ENCODE measurements at regions not wholly inside any gene's neighbourhood (a gene's known extent, or its start where the extent isn't known, plus 50 kb on each side); places are given as distances from the start of the nearest gene placed in this dataset.

DNA sequence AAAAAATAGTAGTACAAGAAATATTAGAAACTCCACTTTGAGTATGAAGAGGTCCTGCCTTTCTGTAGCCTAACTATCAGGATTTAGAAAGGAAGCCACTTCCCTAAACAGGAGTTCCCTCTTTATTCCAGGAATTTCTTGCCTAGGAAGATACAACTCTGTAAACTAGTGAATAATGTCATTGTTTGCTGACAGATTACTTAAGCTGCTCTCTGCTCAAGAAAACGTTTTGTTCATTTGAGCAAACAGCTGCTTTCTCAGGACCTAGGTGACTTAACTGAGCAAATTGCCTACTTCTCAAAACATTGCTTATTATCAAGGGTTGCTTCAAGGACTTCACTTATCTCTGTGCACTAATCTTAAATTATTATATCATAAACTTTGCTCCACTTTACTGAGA, 1419.4 kb upstream of the SLC10A2 start:
- Histone ChIP-seq H3K27me3 (no peaks in the 10 kb centered on the region), H3K4me3 (no peak overlapping the region), H3K36me3 (no peaks in the 10 kb centered on the region), H3K27ac (no peak overlapping the region), H3K4me1 (no peaks in the 10 kb centered on the region), H3K9me3 (no peaks in the 10 kb centered on the region)
- intact Hi-C loops (cut with DNase I; ENCODE audit: low total_unique reads) = no loop called here
- no peak for DNase-seq (ENCODE audit: low spot score in 2 of 2)
- no peak for TF ChIP-seq POLR2A (IDR thresholded peaks at IDR 0.05)
- TF ChIP-seq POLR2AphosphoS5 (IDR thresholded peaks at IDR 0.05) = no peak
- no peak for TF ChIP-seq CTCF (IDR thresholded peaks at IDR 0.05)

DNA sequence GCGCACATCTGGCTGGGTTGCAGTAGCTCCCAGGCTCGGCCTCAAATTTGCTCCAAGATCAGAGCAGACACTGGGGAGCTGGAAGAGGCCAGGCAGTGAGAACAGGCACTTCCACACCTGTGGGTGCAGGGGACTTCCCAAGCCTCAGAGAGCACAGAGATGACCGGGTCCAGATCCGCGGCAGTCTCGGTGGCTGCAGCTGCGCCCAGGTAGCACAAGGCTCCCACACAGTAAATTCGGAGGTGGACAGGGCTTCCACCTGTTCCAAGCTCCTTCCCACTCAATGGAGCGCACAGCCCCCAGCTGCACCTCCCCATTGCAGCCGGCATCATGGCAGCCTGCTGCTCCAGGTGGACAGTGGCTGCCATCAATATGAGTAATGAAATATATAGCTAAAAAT, 1417.4 kb upstream of the SLC10A2 start:
- TF ChIP-seq POLR2AphosphoS5 (IDR thresholded peaks at IDR 0.05) (no peak), POLR2A (IDR thresholded peaks at IDR 0.05) (no peak), CTCF (IDR thresholded peaks at IDR 0.05) (no peak)
- no peak for DNase-seq (ENCODE audit: low spot score in 2 of 2)
- Histone ChIP-seq H3K9me3 (peaks cover 0 to 5% of the 10 kb centered on the region in 2 donors), H3K4me1 (no peaks in the 10 kb centered on the region), H3K36me3 (no peaks in the 10 kb centered on the region), H3K4me3 (no peak overlapping the region), H3K27ac (no peak overlapping the region), H3K27me3 (no peaks in the 10 kb centered on the region)
- intact Hi-C loops (cut with DNase I; ENCODE audit: low total_unique reads) = no loop called here

DNA sequence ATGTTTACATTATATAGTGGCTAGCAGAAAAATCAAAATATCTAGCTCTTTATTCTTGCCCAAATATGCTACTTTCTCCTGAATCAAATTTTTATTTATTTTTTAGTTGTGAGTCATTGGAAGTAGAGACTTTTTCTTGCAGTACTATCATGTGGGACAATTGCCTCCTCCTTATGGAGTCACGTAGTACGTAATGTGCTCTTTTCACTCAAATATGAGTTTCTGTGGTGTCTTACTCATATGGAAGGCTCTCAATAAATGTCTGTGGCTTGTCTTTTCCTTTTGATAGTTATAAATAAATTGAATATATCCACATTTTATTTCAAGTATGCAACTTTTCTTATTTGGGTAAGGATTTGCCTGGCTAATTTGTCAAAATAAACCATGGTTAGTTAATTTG, 1411.0 kb upstream of the SLC10A2 start:
- H3K27me3 ChIP-seq = no peaks in the 10 kb centered on the region
- no peak for DNase-seq (ENCODE audit: low spot score in 2 of 2)
- intact Hi-C loops (cut with DNase I; ENCODE audit: low total_unique reads) = no loop called here
- no peak for TF ChIP-seq POLR2AphosphoS5 (IDR thresholded peaks at IDR 0.05)
- H3K27ac ChIP-seq = no peak overlapping the region
- no peaks in the 10 kb centered on the region for H3K36me3 ChIP-seq
- H3K9me3 ChIP-seq = peaks cover 0 to 5% of the 10 kb centered on the region in 2 donors
- H3K4me1 ChIP-seq = no peaks in the 10 kb centered on the region
- H3K4me3 ChIP-seq = no peak overlapping the region

DNA sequence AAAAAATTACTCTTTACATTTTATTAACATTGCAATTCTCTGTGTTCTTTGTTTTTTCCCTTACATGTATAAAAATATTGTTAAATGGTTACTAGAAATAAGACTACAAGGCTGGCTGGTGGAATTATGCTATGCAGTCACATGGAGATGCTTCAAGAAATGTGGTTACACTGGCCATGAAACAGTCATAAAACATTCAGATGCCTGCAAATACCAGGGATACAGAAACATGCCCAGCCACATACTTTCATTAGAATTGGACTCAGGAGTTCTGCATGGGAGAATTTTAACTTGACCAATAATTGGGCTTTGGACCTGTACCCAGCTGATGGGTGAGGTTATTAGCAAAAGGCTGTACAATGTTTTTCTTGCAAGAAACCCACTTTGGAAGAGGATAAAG, 1407.7 kb upstream of the SLC10A2 start:
- Histone ChIP-seq H3K9me3 (peaks cover 0 to 2% of the 10 kb centered on the region in 2 donors), H3K4me1 (no peaks in the 10 kb centered on the region), H3K36me3 (no peaks in the 10 kb centered on the region), H3K27ac (no peak overlapping the region), H3K4me3 (no peak overlapping the region), H3K27me3 (no peaks in the 10 kb centered on the region)
- DNase-seq (ENCODE audit: low spot score in 2 of 2) = no peak
- TF ChIP-seq POLR2A (IDR thresholded peaks at IDR 0.05) = no peak
- TF ChIP-seq CTCF (IDR thresholded peaks at IDR 0.05) = no peak
- TF ChIP-seq POLR2AphosphoS5 (IDR thresholded peaks at IDR 0.05) = no peak
- intact Hi-C loops (cut with DNase I; ENCODE audit: low total_unique reads) = no loop called here

DNA sequence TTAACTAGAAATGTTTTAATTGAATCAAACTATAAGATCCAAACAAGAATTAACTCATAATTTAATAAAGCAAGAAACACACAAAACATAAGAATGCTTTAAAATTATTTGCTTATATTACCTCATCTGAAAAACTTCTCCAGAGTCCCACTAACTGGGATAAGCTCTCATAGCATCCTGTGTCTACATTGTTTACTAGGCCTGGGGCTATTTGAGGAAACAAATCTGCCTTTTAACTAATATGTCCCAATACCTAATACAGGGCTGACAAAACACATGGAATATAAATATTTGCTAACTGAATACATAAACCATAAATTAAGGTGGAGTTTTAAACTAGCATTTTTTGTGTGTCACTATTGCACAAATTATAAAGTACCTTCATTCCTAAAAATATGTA, 1399.8 kb upstream of the SLC10A2 start:
- Histone ChIP-seq H3K36me3 (no peaks in the 10 kb centered on the region), H3K27me3 (no peaks in the 10 kb centered on the region), H3K4me1 (no peaks in the 10 kb centered on the region), H3K27ac (no peak overlapping the region), H3K9me3 (no peaks in the 10 kb centered on the region), H3K4me3 (no peak overlapping the region)
- TF ChIP-seq POLR2AphosphoS5 (IDR thresholded peaks at IDR 0.05) (no peak), POLR2A (IDR thresholded peaks at IDR 0.05) (no peak), CTCF (IDR thresholded peaks at IDR 0.05) (no peak)
- DNase-seq (ENCODE audit: low spot score in 2 of 2) = no peak
- intact Hi-C loops (cut with DNase I; ENCODE audit: low total_unique reads) = no loop called here

GRCh38 chr13:104461049-104461448, 1394.8 kb upstream of the SLC10A2 start:
- H3K27me3 ChIP-seq = no peaks in the 10 kb centered on the region
- no peaks in the 10 kb centered on the region for H3K4me1 ChIP-seq
- intact Hi-C loops (cut with DNase I; ENCODE audit: low total_unique reads) = no loop called here
- no peak overlapping the region for H3K4me3 ChIP-seq
- H3K9me3 ChIP-seq = no peaks in the 10 kb centered on the region
- TF ChIP-seq POLR2A (IDR thresholded peaks at IDR 0.05) = no peak
- no peak for TF ChIP-seq CTCF (IDR thresholded peaks at IDR 0.05)
- TF ChIP-seq POLR2AphosphoS5 (IDR thresholded peaks at IDR 0.05) = no peak
- no peaks in the 10 kb centered on the region for H3K36me3 ChIP-seq
- no peak for DNase-seq (ENCODE audit: low spot score in 2 of 2)
- no peak overlapping the region for H3K27ac ChIP-seq

Data from breast epithelium (tissue), 4 donors.